Fibroblast of skin of right biceps (primary cell): ENCODE measurements at regions not wholly inside any gene's neighbourhood (a gene's known extent, or its start where the extent isn't known, plus 50 kb on each side); places are given as distances from the start of the nearest gene placed in this dataset.
"Not testable (repeated sequence)": the region's sequence is repeated elsewhere in the genome, so short reads cannot be mapped to it uniquely, and the experiment has no call there.

Experiments used
- DNase-seq: peaks from one replicate; pipeline ENCODE4 v3.0.0-alpha.2; 2013

GRCh38 chr7:87007038-87007437 lies 52.4 kb downstream of the ELAPOR2 start:
- DNase-seq = no peak

- DNase-seq = no peak
Measured at GRCh38 chr7:87004956-87005355, 54.5 kb downstream of the ELAPOR2 start.

GRCh38 chr7:87003872-87004798 lies 55.3 kb downstream of the ELAPOR2 start:
- no peak for DNase-seq

GRCh38 chr7:87001214-87001613 lies 58.2 kb downstream of the ELAPOR2 start:
- DNase-seq = peak; percentile 52

GRCh38 chr7:87000344-87000743 lies 59.1 kb downstream of the ELAPOR2 start:
- no peak for DNase-seq

- no peak for DNase-seq
Measured at GRCh38 chr7:86999750-87000149, 59.7 kb downstream of the ELAPOR2 start.

GRCh38 chr7:86995814-86996213 lies 63.6 kb downstream of the ELAPOR2 start:
- DNase-seq = no peak

- DNase-seq = no peak
Measured at GRCh38 chr7:86995052-86995725, 64.3 kb downstream of the ELAPOR2 start.

- peak; percentile 8 for DNase-seq
Measured at GRCh38 chr7:86991771-86992191, 67.7 kb downstream of the ELAPOR2 start.

GRCh38 chr7:86991093-86991769 lies 68.2 kb downstream of the ELAPOR2 start:
- DNase-seq = no peak

- no peak for DNase-seq
Measured at GRCh38 chr7:86989407-86989806, 70.0 kb downstream of the ELAPOR2 start.

GRCh38 chr7:86987834-86988233 lies 71.6 kb downstream of the ELAPOR2 start:
- not testable (repeated sequence) for DNase-seq

- DNase-seq = not testable (repeated sequence)
Measured at GRCh38 chr7:86987358-86987757, 72.1 kb downstream of the ELAPOR2 start.

- not testable (repeated sequence) for DNase-seq
Measured at GRCh38 chr7:86985342-86985741, 74.1 kb downstream of the ELAPOR2 start.

- not testable (repeated sequence) for DNase-seq
Measured at GRCh38 chr7:86983654-86984053, 75.8 kb downstream of the ELAPOR2 start.

- DNase-seq = not testable (repeated sequence)
Measured at GRCh38 chr7:86981937-86982336, 77.5 kb downstream of the ELAPOR2 start.

GRCh38 chr7:86981127-86981526 lies 78.3 kb downstream of the ELAPOR2 start:
- DNase-seq = no peak

GRCh38 chr7:86980223-86980622 lies 79.2 kb downstream of the ELAPOR2 start:
- no peak for DNase-seq

GRCh38 chr7:86978808-86979506 lies 80.5 kb downstream of the ELAPOR2 start:
- DNase-seq = no peak

GRCh38 chr7:86976958-86977357 lies 82.5 kb downstream of the ELAPOR2 start:
- no peak for DNase-seq

- DNase-seq = no peak
Measured at GRCh38 chr7:86975914-86976313, 83.5 kb downstream of the ELAPOR2 start.

GRCh38 chr7:86975449-86975848 lies 84.0 kb downstream of the ELAPOR2 start:
- DNase-seq = no peak

- no peak for DNase-seq
Measured at GRCh38 chr7:86972072-86972471, 87.4 kb downstream of the ELAPOR2 start.
